ENCODE measurements at regions not wholly inside any gene's neighbourhood (a gene's known extent, or its start where the extent isn't known, plus 50 kb on each side); places are given as distances from the start of the nearest gene placed in this dataset.

DNA sequence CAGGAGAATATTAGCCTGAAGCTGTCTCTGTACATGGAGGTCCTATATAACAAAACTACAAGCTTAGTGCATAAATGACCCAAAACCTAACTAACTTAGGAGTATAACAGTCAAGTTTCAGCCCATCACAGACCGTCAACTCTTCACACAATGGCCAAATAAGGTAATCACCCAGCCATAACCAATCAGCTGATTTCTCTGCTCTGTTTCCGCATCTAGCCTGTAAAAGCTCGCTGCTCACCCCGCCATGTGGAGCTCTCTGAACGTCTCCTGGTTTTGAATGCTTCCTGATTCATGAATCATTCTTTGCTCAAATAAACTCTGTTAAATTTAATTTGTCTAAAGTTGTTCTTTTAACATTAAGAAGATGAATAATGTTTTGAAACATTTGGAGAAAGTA, 593.6 kb downstream of the TMX3 start:
- H2AFZ ChIP-seq: no peak overlapping the region
- H3K9me3 ChIP-seq (ENCODE audit: low read depth): no peaks in the 10 kb centered on the region
- H3K4me1 ChIP-seq (ENCODE audit: insufficient read depth): no peaks in the 10 kb centered on the region
- no peaks in the 10 kb centered on the region for H3K27me3 ChIP-seq
- H3K9me2 ChIP-seq (replicated peaks; ENCODE audit: insufficient read depth): no peaks in the 10 kb centered on the region
- no peak overlapping the region for H3K4me3 ChIP-seq
- H3K79me2 ChIP-seq: no peaks in the 10 kb centered on the region
- H3K36me3 ChIP-seq (replicated peaks; ENCODE audit: insufficient read depth, low read depth): no peaks in the 10 kb centered on the region
- H3K27ac ChIP-seq: no peak overlapping the region
- H4K20me1 ChIP-seq (ENCODE audit: insufficient read depth, poor library complexity, severe bottlenecking): no peaks in the 10 kb centered on the region
- H3K4me2 ChIP-seq: no peak overlapping the region
- DNase-seq (ENCODE audit: low spot score): no peak
- TF ChIP-seq, protein P1, sequence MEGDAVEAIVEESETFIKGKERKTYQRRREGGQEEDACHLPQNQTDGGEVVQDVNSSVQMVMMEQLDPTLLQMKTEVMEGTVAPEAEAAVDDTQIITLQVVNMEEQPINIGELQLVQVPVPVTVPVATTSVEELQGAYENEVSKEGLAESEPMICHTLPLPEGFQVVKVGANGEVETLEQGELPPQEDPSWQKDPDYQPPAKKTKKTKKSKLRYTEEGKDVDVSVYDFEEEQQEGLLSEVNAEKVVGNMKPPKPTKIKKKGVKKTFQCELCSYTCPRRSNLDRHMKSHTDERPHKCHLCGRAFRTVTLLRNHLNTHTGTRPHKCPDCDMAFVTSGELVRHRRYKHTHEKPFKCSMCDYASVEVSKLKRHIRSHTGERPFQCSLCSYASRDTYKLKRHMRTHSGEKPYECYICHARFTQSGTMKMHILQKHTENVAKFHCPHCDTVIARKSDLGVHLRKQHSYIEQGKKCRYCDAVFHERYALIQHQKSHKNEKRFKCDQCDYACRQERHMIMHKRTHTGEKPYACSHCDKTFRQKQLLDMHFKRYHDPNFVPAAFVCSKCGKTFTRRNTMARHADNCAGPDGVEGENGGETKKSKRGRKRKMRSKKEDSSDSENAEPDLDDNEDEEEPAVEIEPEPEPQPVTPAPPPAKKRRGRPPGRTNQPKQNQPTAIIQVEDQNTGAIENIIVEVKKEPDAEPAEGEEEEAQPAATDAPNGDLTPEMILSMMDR (IDR thresholded peaks at IDR 0.05; ENCODE audit: poor library complexity): no peak
- TF ChIP-seq EZH2 (IDR thresholded peaks at IDR 0.05; ENCODE audit: borderline replicate concordance): no peak
- TF ChIP-seq EZH2phosphoT487 (IDR thresholded peaks at IDR 0.05; ENCODE audit: low read depth, severe bottlenecking, unreplicated experiment): no peak
- WGBS (ENCODE audit: low lambda C conversion rate, missing lambda C conversion rate): 83% methylated on average over 5 of the region's 5 CpGs

- Histone ChIP-seq H3K27me3 (no peaks in the 10 kb centered on the region), H3K4me2 (no peak overlapping the region), H3K9me2 (replicated peaks; ENCODE audit: insufficient read depth) (no peaks in the 10 kb centered on the region), H4K20me1 (ENCODE audit: insufficient read depth, poor library complexity, severe bottlenecking) (no peaks in the 10 kb centered on the region), H3K79me2 (no peaks in the 10 kb centered on the region), H3K4me1 (ENCODE audit: insufficient read depth) (no peaks in the 10 kb centered on the region), H3K9me3 (ENCODE audit: low read depth) (no peaks in the 10 kb centered on the region), H2AFZ (no peak overlapping the region), H3K4me3 (no peak overlapping the region), H3K36me3 (replicated peaks; ENCODE audit: insufficient read depth, low read depth) (no peaks in the 10 kb centered on the region), H3K27ac (no peak overlapping the region)
- 84% methylated on average over 2 of the region's 2 CpGs for WGBS (ENCODE audit: low lambda C conversion rate, missing lambda C conversion rate)
- TF ChIP-seq EZH2phosphoT487 (IDR thresholded peaks at IDR 0.05; ENCODE audit: low read depth, severe bottlenecking, unreplicated experiment) (no peak), EZH2 (IDR thresholded peaks at IDR 0.05; ENCODE audit: borderline replicate concordance) (no peak)
- TF ChIP-seq, protein P1 (IDR thresholded peaks at IDR 0.05; ENCODE audit: poor library complexity): no peak
- DNase-seq (ENCODE audit: low spot score): no peak
Observed at GRCh38 chr18:68114989-68115388, 598.5 kb upstream of the DSEL start.

DNA sequence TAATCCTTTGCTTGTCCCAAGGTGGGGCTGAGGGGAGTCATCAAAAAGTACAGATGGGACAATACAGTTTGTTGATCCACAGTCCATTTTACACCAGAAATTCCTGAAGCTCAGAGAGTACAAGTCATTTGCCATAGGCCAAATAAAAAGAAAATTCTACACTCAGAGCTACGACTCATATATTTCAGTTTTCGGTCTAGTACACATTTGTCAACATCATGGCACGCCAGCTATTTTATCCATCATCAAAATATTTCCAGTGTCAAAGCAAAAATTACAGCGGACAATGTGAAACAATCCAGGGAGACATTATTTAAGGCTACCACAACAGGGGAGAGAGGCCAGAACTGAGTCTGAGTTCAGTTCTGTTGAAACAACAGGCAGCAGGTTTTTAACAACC, 587.5 kb upstream of the DSEL start:
- H3K4me1 ChIP-seq (ENCODE audit: insufficient read depth): no peaks in the 10 kb centered on the region
- H3K79me2 ChIP-seq: no peaks in the 10 kb centered on the region
- no peaks in the 10 kb centered on the region for H3K27me3 ChIP-seq
- no peak for TF ChIP-seq EZH2 (IDR thresholded peaks at IDR 0.05; ENCODE audit: borderline replicate concordance)
- TF ChIP-seq, protein P1 (IDR thresholded peaks at IDR 0.05; ENCODE audit: poor library complexity): no peak
- no peak for TF ChIP-seq EZH2phosphoT487 (IDR thresholded peaks at IDR 0.05; ENCODE audit: low read depth, severe bottlenecking, unreplicated experiment)
- H2AFZ ChIP-seq: no peak overlapping the region
- no peaks in the 10 kb centered on the region for H3K9me2 ChIP-seq (replicated peaks; ENCODE audit: insufficient read depth)
- 93% methylated on average over 4 of the region's 4 CpGs for WGBS (ENCODE audit: low lambda C conversion rate, missing lambda C conversion rate)
- H3K4me3 ChIP-seq: no peak overlapping the region
- H4K20me1 ChIP-seq (ENCODE audit: insufficient read depth, poor library complexity, severe bottlenecking): no peaks in the 10 kb centered on the region
- H3K9me3 ChIP-seq (ENCODE audit: low read depth): no peaks in the 10 kb centered on the region
- H3K4me2 ChIP-seq: no peak overlapping the region
- no peak for DNase-seq (ENCODE audit: low spot score)
- H3K27ac ChIP-seq: no peak overlapping the region
- H3K36me3 ChIP-seq (replicated peaks; ENCODE audit: insufficient read depth, low read depth): no peaks in the 10 kb centered on the region

GRCh38 chr18:68103561-68103960, 587.0 kb upstream of the DSEL start:
- Histone ChIP-seq H4K20me1 (ENCODE audit: insufficient read depth, poor library complexity, severe bottlenecking) (no peaks in the 10 kb centered on the region), H3K9me3 (ENCODE audit: low read depth) (no peaks in the 10 kb centered on the region), H3K4me3 (no peak overlapping the region), H3K27me3 (no peaks in the 10 kb centered on the region), H3K4me2 (no peak overlapping the region), H3K9me2 (replicated peaks; ENCODE audit: insufficient read depth) (no peaks in the 10 kb centered on the region), H3K27ac (no peak overlapping the region), H3K79me2 (no peaks in the 10 kb centered on the region), H3K4me1 (ENCODE audit: insufficient read depth) (no peaks in the 10 kb centered on the region), H3K36me3 (replicated peaks; ENCODE audit: insufficient read depth, low read depth) (no peaks in the 10 kb centered on the region), H2AFZ (no peak overlapping the region)
- no peak for DNase-seq (ENCODE audit: low spot score)
- TF ChIP-seq EZH2 (IDR thresholded peaks at IDR 0.05; ENCODE audit: borderline replicate concordance): no peak
- no peak for TF ChIP-seq EZH2phosphoT487 (IDR thresholded peaks at IDR 0.05; ENCODE audit: low read depth, severe bottlenecking, unreplicated experiment)
- TF ChIP-seq, protein P1 (IDR thresholded peaks at IDR 0.05; ENCODE audit: poor library complexity): no peak
- 80% methylated on average over 2 of the region's 2 CpGs for WGBS (ENCODE audit: low lambda C conversion rate, missing lambda C conversion rate)

Measured in hepatocyte (in vitro differentiated cells).